ENCODE measurements at regions not wholly inside any gene's neighbourhood (a gene's known extent, or its start where the extent isn't known, plus 50 kb on each side); places are given as distances from the start of the nearest gene placed in this dataset.

DNA sequence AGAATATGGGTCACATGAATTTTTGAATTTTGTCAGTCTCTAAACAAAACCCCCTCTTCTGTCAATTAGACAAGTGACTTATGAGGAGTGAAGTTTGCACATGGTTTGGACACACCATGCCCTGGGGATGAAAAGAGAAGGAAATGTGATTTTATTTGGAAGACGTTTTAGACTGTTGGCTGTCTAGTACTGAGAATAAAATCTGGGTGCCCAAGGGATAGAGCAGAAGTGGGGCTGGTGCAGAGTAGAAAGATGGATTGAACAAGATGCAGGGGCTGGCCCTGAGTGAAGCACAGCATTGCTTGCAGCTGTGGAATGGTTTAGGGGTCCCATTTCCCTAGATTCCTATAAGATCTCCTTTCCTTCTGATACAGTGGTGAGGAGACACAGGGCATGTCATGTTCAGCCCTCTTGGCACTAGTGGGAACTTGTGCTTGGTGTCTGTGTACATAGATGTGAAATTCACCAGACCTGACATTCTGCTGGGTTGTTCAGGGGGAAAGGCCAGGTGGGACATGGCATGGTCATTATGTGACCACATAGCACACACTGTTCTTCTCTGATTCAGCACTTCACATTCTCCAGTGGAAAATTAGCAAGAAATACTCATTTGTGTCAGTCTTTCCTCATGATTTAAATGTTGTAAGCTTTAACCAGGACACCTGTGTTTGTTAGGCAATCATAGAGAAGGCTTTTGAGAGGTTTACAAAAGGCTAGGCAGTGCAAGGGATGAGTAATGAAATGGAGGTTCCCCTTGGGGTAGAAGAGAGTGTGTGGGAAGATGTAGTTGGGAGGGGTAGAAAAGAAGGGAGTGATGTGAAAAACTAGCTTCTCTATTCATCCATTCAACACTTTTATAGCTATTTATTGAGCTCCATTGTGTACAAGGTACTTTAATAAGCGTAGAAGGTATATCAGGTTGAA is 202.3 kb upstream of the IGF1 start:
- TF ChIP-seq CEBPB (IDR thresholded peaks at IDR 0.05) (no peak), FOXM1 (IDR thresholded peaks at IDR 0.05; ENCODE audit: borderline replicate concordance, low read depth) (no peak)

Data from Ishikawa (cell line).